Cardiac septum (tissue), 1 donor: ENCODE measurements at regions not wholly inside any gene's neighbourhood (a gene's known extent, or its start where the extent isn't known, plus 50 kb on each side); places are given as distances from the start of the nearest gene placed in this dataset.
"Not testable (repeated sequence)": the region's sequence is repeated elsewhere in the genome, so short reads cannot be mapped to it uniquely, and the experiment has no call there.

ENCODE experiments used
- DNase-seq: peaks from one replicate; pipeline ENCODE4 v3.0.0-alpha.2; 2020; ENCODE audit warnings: low spot score
- intact Hi-C: fragments of 100-400 bp; cut with DNase I; formaldehyde crosslinking; loops from one replicate; pipeline ENCODE4 v1.14.0; 2022
- donor health status: DM: no; HTN: no; CAD: no.

DNA sequence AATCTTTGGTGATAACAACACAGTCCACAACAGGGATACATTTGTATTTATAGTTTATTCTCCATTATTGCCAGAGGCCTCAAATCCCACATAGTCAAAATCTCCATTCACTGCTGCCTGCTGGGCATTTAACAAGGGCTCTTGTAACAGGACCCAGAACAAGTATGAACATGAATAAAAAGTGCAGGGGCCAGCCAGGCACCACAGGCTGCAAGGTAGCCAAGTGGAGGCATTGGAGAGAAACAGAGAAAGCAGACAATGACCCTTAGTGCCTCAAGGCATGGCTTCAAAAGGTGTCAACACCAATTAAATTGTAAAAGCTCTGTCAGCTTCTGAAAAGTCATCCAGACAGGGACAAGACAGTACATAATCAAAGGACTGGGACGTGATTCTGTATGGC, 116.8 kb downstream of the ATP6V1G3 start:
- intact Hi-C loops = no loop called here
- no peak for DNase-seq

- intact Hi-C loops = no loop called here
- no peak for DNase-seq
These were observed 123.4 kb downstream of the ATP6V1G3 start for GRCh38 chr1:198417039-198417438.

DNA sequence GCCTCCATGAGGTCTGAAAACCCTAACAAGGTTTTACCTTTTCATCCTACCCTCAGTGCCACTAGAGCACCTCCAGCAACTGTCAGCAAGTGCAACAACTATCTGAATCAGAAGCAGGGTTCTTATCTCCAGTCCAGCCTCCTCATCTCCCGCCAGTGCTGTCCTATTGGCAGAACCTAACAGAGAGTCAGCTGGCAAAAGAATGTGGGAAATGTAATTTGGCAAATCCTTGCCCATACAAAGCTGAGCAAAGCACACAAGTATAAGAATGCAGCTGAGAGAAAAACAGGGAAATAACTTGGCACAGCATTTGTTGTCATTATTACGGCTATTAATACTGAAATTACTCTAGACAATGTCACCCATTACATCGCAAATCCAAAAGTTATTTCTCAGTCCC, 124.2 kb downstream of the ATP6V1G3 start:
- intact Hi-C loops = no loop called here

DNA sequence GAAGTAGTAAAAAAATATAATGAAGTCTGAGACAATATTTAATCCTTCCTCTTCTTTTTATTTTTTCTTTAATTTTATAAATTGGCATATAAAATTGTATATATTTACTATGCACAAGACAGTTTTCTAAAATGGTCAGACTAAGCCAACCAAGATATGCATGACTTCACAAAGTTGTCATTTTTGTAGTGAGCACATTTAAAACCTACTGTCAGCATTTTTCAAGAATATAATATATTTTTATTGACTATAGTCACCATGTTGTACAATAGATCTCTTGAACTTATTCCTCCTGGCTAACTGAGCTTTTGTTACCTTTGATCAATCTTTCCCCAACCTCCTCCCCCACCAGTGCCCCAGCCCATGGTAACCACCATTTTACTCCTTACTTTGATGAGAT, 129.2 kb downstream of the ATP6V1G3 start:
- DNase-seq = no peak
- intact Hi-C loops = no loop called here

More for the DNA sequence above, 124.2 kb downstream of the ATP6V1G3 start:
- DNase-seq = no peak

DNA sequence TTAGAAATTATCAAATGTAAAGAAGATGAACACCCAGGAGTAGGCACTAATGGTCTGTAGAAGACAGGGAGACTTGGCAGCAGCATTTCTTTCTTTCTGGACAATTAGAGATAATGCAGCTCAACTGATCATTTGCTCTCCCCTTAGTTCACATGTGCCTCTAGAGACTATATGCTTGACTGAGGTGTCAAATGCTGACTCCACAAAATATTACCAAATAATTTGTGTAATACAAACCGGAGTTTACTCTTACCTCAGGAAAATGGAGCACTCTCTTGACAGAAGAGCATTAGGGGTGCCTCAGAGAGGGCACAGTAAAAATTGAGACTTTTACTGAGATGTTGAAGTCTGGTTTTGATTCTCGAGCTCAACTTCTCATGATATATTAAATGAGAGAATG, 131.8 kb downstream of the ATP6V1G3 start:
- no peak for DNase-seq
- intact Hi-C loops = no loop called here

DNA sequence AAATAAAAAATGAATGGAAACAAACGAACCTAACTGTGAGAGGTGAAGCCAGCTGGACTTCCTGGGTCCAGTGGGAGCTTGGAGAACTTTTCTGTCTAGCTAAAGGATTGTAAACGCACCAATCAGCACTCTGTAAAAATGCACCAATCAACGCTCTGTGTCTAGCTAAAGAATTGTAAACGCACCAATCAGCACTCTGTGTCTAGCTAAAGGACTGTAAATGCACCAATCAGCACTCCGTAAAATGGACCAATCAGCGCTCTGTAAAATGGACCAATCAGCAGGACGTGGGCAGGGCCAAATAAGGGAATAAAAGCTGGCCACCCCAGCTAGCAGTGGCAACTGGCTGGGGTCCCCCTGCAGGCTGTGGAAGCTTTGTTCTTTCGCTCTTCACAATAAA, 135.8 kb downstream of the ATP6V1G3 start:
- DNase-seq, intact Hi-C loops: not testable (repeated sequence)

DNA sequence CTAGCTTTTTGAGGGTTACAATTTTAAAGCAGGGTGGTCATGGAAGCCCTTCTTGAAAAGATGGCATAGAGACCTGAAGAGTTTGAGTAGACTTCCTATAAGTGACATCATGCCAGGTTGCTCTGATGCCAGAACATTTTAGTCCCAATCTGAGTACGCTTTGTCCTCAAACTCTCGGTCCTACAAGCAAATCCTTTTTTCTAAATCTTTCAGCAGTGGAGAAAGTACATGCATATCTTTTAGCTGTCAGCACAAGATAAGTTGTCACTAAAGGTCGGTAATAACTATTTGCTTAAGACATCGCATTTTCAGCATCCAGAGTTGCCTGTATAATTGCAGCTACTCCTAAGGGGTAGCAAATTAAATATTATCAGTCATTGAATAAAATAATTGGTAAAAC, 140.4 kb downstream of the ATP6V1G3 start:
- intact Hi-C loops = no loop called here
- no peak for DNase-seq

GRCh38 chr1:198399452-198399851, 141.0 kb downstream of the ATP6V1G3 start:
- no peak for DNase-seq
- intact Hi-C loops = no loop called here

DNA sequence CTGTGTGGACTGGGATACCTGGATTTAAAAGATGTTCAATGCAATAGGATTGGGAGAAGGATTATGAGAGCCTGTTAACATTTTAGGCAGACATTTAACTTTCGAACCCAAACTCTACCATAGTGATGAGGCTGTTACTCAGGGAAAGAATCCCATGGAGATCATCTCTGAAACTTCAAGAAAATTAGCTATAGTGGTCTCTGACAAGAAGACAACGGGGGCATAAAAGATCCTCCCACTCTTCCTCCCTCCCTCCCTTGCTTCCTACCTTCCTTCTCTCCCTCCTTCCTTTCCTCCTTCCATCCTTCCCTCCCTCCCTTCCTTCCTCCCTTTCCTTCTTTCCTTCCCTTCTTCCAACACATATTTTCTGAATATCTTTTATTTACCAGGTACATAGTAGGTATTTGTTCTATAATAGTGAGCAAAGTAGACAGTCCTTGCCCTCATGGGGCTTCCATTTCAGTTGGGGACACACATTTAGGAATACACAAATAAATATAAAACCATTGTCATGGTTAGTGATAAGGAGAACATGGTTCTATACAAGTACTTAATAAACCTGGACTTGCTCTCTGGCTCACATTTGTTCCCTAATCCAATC, 143.2 kb downstream of the ATP6V1G3 start:
- intact Hi-C loops = no loop called here
- no peak for DNase-seq

DNA sequence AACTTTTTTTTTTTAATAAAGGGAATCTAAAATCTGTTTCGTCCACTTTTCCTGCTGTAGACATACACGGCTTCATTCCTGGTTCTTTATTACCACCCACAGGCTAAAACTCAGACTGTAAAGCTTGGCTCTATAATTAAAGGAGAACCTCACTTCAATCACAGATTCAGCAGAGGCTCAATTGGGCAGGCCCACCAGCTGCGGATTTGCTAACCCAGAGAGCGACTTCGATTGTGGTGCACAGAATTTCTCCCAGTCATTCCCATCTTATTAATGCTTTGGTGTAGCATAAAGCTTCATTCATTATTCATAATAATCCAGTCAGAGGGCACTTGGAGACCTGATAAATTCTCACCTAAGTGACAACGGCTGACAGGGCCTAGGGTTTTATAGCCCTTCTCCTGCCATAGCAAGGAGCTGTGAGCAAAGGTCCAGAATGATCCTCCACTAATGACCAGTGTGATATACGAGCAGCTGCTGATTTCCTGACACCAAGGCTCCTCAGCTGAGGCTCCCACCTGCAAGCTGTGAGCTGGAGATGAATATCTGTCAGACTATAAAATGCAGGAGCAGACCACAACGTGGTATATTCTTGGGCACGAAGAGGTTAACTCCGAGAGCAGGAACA, 149.0 kb downstream of the ATP6V1G3 start:
- intact Hi-C loops = no loop called here
- DNase-seq = no peak

DNA sequence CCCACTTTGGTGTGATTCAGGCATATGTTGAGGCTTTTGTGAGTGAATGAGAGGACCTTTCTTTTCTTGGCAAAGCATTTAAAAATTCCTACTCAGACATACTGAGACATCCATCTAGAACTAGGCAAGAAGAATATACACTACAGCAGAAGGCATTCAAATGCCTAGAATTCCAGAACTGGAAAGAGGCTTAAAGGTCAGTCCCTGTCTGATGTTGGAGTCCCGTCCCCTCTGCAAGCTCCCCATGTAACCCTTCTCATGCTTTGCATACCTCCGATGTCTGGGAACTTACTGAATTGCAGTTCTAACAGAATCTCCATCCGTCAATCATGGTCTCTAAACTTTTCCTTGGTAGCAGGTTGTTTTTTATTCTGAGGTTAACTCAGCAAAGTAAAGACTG, 152.9 kb downstream of the ATP6V1G3 start:
- intact Hi-C loops = no loop called here
- no peak for DNase-seq

DNA sequence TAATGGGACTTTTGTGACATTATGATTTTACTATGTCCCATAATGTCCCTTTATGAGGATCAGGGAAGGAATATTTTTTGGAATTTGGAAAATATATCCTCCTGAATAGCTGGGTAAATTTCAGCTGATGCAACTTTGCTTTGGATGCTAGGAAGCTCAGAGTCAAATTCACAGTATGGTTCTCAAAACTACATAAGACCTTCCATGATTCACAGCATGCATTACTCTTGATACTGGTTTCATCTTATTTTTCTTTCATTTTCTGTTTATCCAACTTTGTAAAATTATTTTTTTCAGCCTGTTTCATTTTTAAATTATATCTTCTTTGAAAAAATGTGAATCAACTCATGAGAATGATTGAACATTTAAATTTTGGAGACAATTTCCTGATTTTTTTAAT, 160.2 kb downstream of the ATP6V1G3 start:
- DNase-seq = no peak
- intact Hi-C loops = no loop called here

DNA sequence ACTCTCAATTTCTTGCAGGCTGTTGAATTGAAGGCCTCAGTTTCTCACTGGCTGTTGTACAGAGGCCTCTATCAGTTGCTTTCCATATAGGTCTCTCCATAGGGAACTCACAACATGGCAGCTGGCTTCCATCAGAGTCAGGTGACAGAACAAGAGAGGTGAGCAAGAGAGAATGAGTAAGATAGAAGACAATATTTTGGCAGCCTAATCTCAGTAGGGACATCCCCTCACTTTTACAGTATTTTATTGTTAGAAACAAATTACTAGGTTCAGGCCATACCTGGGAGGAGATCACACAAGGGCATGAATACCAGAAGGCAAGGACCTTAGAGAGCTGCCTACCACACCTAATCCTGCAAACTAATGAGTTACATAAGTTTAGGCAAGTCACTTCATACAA, 162.8 kb downstream of the ATP6V1G3 start:
- no peak for DNase-seq
- intact Hi-C loops = no loop called here

DNA sequence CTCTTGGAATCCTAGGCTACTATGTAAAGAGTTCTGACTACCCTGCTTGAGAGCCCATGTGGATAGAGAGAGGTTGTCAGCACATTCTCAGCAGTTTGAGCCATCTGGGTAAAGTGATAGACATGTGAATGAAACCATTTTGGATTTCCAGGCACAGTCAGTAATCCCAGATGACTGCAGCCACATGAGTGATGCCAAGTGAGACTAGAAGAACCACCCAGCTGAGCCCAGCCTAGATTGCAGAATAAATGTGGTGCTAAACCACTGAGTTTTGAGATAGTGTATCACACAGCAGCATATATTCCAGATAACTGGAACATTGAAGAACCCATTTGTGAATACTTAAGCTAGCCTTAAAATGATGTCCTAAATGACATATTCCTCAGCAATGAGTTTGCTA, 166.2 kb downstream of the ATP6V1G3 start:
- intact Hi-C loops = no loop called here

DNA sequence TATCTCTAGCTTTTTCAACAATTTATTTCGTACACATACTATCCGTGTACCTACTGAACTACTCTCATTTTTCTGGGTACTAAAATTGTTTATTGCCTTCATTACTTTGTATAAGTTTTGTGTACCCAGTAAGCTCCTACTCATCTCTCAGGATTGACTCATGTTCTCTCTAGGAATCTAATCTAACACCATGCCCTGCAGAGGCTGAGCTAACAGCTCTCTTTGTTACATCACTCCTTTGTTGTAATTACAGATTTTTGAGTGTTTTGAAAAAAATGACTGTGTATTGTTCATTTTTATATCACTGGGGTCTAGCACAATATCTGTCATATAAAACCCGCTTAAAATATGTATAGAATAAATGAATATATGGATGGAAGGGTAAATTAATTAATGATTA, 167.1 kb downstream of the ATP6V1G3 start:
- DNase-seq = no peak
- intact Hi-C loops = no loop called here

More for the DNA sequence above, 166.2 kb downstream of the ATP6V1G3 start:
- DNase-seq = no peak
